ENCODE measurements at regions not wholly inside any gene's neighbourhood (a gene's known extent, or its start where the extent isn't known, plus 50 kb on each side); places are given as distances from the start of the nearest gene placed in this dataset.

GRCh38 chrX:149374751-149375150 is 130.4 kb downstream of the IDS start:
- TF ChIP-seq CTCF (IDR thresholded peaks at IDR 0.05 in 8 of 11, conservative IDR thresholded peaks at IDR 0.05 in 3 of 11) (no peak), POLR2A (IDR thresholded peaks at IDR 0.05) (no peak)

All from spleen (tissue), 7 donors.